Stimulated activated CD4-positive, alpha-beta T cell treated with anti-CD3 and anti-CD28 coated beads, TNF-alpha, amount 100 ng/mL, for 24 hours (primary cell): ENCODE measurements at regions not wholly inside any gene's neighbourhood (a gene's known extent, or its start where the extent isn't known, plus 50 kb on each side); places are given as distances from the start of the nearest gene placed in this dataset.

Source experiments
- DNase-seq, 3 experiments: peaks; one replicate each; pipeline ENCODE4 v3.0.0-alpha.2; 2020; ENCODE audit warnings: low read depth in 3 of 3

GRCh38 chr4:125365731-125366130 is 51.0 kb downstream of the FAT4 start:
- no peak for DNase-seq

GRCh38 chr4:125368146-125368545 is 53.4 kb downstream of the FAT4 start:
- DNase-seq: no peak

- DNase-seq: no peak
Observed at GRCh38 chr4:125368671-125369081, 53.9 kb downstream of the FAT4 start.

- DNase-seq: no peak
Observed at GRCh38 chr4:125369098-125369497, 54.3 kb downstream of the FAT4 start.

GRCh38 chr4:125370478-125370877 is 55.7 kb downstream of the FAT4 start:
- no peak for DNase-seq

GRCh38 chr4:125382995-125383394 is 68.2 kb downstream of the FAT4 start:
- no peak for DNase-seq

GRCh38 chr4:125387770-125388169 is 73.0 kb downstream of the FAT4 start:
- DNase-seq: no peak

- DNase-seq: no peak
Observed at GRCh38 chr4:125388613-125389012, 73.9 kb downstream of the FAT4 start.

- no peak for DNase-seq
Observed at GRCh38 chr4:125389713-125390112, 75.0 kb downstream of the FAT4 start.

GRCh38 chr4:125390126-125390525 is 75.4 kb downstream of the FAT4 start:
- no peak for DNase-seq

- DNase-seq: no peak
Observed at GRCh38 chr4:125390727-125391126, 76.0 kb downstream of the FAT4 start.

GRCh38 chr4:125392694-125393093 is 77.9 kb downstream of the FAT4 start:
- no peak for DNase-seq

GRCh38 chr4:125393825-125394224 is 79.1 kb downstream of the FAT4 start:
- no peak for DNase-seq

GRCh38 chr4:125397226-125397625 is 82.5 kb downstream of the FAT4 start:
- DNase-seq: no peak

GRCh38 chr4:125398263-125399002 is 83.7 kb downstream of the FAT4 start:
- DNase-seq: no peak

- no peak for DNase-seq
Observed at GRCh38 chr4:125400756-125401155, 86.0 kb downstream of the FAT4 start.

- no peak for DNase-seq
Observed at GRCh38 chr4:125401784-125402183, 87.0 kb downstream of the FAT4 start.

GRCh38 chr4:125420526-125420925 is 105.8 kb downstream of the FAT4 start:
- no peak for DNase-seq

GRCh38 chr4:125421547-125421946 is 106.8 kb downstream of the FAT4 start:
- no peak for DNase-seq

- no peak for DNase-seq
Observed at GRCh38 chr4:125423124-125423523, 108.4 kb downstream of the FAT4 start.

GRCh38 chr4:125428832-125429231 is 114.1 kb downstream of the FAT4 start:
- no peak for DNase-seq

GRCh38 chr4:125430086-125430485 is 115.3 kb downstream of the FAT4 start:
- no peak for DNase-seq

- DNase-seq: no peak
Observed at GRCh38 chr4:125432078-125432477, 117.3 kb downstream of the FAT4 start.

GRCh38 chr4:125433453-125433852 is 118.7 kb downstream of the FAT4 start:
- DNase-seq: no peak
